ENCODE measurements at regions not wholly inside any gene's neighbourhood (a gene's known extent, or its start where the extent isn't known, plus 50 kb on each side); places are given as distances from the start of the nearest gene placed in this dataset.

GRCh38 chr6:14748679-14749078 lies 497.2 kb upstream of the JARID2 start:
- no peak for DNase-seq

- no peak for DNase-seq
Observed at GRCh38 chr6:14750059-14750661, 495.7 kb upstream of the JARID2 start.

- no peak for DNase-seq
Observed at GRCh38 chr6:14751645-14752175, 494.2 kb upstream of the JARID2 start.

- no peak for DNase-seq
Observed at GRCh38 chr6:14754751-14755513, 490.9 kb upstream of the JARID2 start.

GRCh38 chr6:14756340-14756739 lies 489.5 kb upstream of the JARID2 start:
- DNase-seq = no peak

GRCh38 chr6:14757014-14757413 lies 488.9 kb upstream of the JARID2 start:
- DNase-seq = no peak

GRCh38 chr6:14757418-14757817 lies 488.5 kb upstream of the JARID2 start:
- DNase-seq = no peak

GRCh38 chr6:14758421-14759081 lies 487.3 kb upstream of the JARID2 start:
- DNase-seq = no peak

- DNase-seq = no peak
Observed at GRCh38 chr6:14759976-14760672, 485.7 kb upstream of the JARID2 start.

GRCh38 chr6:14762077-14762476 lies 483.8 kb upstream of the JARID2 start:
- no peak for DNase-seq

- DNase-seq = no peak
Observed at GRCh38 chr6:14763139-14763538, 482.7 kb upstream of the JARID2 start.

- no peak for DNase-seq
Observed at GRCh38 chr6:14763616-14764015, 482.3 kb upstream of the JARID2 start.

- DNase-seq = no peak
Observed at GRCh38 chr6:14765106-14765505, 480.8 kb upstream of the JARID2 start.

- DNase-seq = no peak
Observed at GRCh38 chr6:14765721-14766390, 480.0 kb upstream of the JARID2 start.

GRCh38 chr6:14766391-14766994 lies 479.4 kb upstream of the JARID2 start:
- DNase-seq = no peak

GRCh38 chr6:14767226-14767625 lies 478.6 kb upstream of the JARID2 start:
- DNase-seq = no peak

- DNase-seq = no peak
Observed at GRCh38 chr6:14770040-14770439, 475.8 kb upstream of the JARID2 start.

- DNase-seq = no peak
Observed at GRCh38 chr6:14770572-14770971, 475.3 kb upstream of the JARID2 start.

- no peak for DNase-seq
Observed at GRCh38 chr6:14771016-14771415, 474.9 kb upstream of the JARID2 start.

GRCh38 chr6:14772188-14772587 lies 473.7 kb upstream of the JARID2 start:
- DNase-seq = no peak

- no peak for DNase-seq
Observed at GRCh38 chr6:14775528-14775927, 470.3 kb upstream of the JARID2 start.

- DNase-seq = no peak
Observed at GRCh38 chr6:14776307-14776706, 469.6 kb upstream of the JARID2 start.
